GM12872 (cell line): ENCODE measurements at regions not wholly inside any gene's neighbourhood (a gene's known extent, or its start where the extent isn't known, plus 50 kb on each side); places are given as distances from the start of the nearest gene placed in this dataset.

Experiments
- CTCF ChIP-seq: IDR thresholded peaks from 3 replicates; pipeline ENCODE4 v1.5.1; 2011; ENCODE audit warnings: low read depth, mild to moderate bottlenecking, low read length, moderate library complexity; ENCODE audit not compliant: insufficient read depth

GRCh38 chr6:33869121-33869520, 65.3 kb upstream of the MLN start:
- TF ChIP-seq CTCF = no peak

GRCh38 chr6:33868141-33868540, 64.3 kb upstream of the MLN start:
- no peak for TF ChIP-seq CTCF

- no peak for TF ChIP-seq CTCF
These were observed 61.8 kb upstream of the MLN start for GRCh38 chr6:33865478-33866077.

GRCh38 chr6:33863723-33864440, 60.1 kb upstream of the MLN start:
- no peak for TF ChIP-seq CTCF

GRCh38 chr6:33863084-33863483, 59.3 kb upstream of the MLN start:
- TF ChIP-seq CTCF = no peak

GRCh38 chr6:33862536-33862935, 58.7 kb upstream of the MLN start:
- no peak for TF ChIP-seq CTCF

- TF ChIP-seq CTCF = no peak
These were observed 57.9 kb upstream of the MLN start for GRCh38 chr6:33861722-33862121.
